ENCODE measurements at regions not wholly inside any gene's neighbourhood (a gene's known extent, or its start where the extent isn't known, plus 50 kb on each side); places are given as distances from the start of the nearest gene placed in this dataset.
"Not testable (repeated sequence)": the region's sequence is repeated elsewhere in the genome, so short reads cannot be mapped to it uniquely, and the experiment has no call there.

- DNase-seq (ENCODE audit: low spot score), result no peak
Observed at GRCh38 chr14:94836849-94837248, 66.9 kb upstream of the GSC start.

GRCh38 chr14:94833633-94834032 lies 63.7 kb upstream of the GSC start:
- no peak for DNase-seq (ENCODE audit: low spot score)

- DNase-seq (ENCODE audit: low spot score), result no peak
Observed at GRCh38 chr14:94831085-94831484, 61.2 kb upstream of the GSC start.

GRCh38 chr14:94827711-94828447 lies 58.0 kb upstream of the GSC start:
- DNase-seq (ENCODE audit: low spot score), result no peak

GRCh38 chr14:94826774-94827173 lies 56.9 kb upstream of the GSC start:
- DNase-seq (ENCODE audit: low spot score), result no peak

- DNase-seq (ENCODE audit: low spot score), result no peak
Observed at GRCh38 chr14:94823556-94824341, 53.8 kb upstream of the GSC start.

GRCh38 chr14:94821705-94822104 lies 51.8 kb upstream of the GSC start:
- DNase-seq (ENCODE audit: low spot score), result no peak

GRCh38 chr14:94820932-94821331 lies 51.0 kb upstream of the GSC start:
- DNase-seq (ENCODE audit: low spot score), result not testable (repeated sequence)

Measured in SK-N-DZ (cell line).